HCT116 (cell line): ENCODE measurements at regions not wholly inside any gene's neighbourhood (a gene's known extent, or its start where the extent isn't known, plus 50 kb on each side); places are given as distances from the start of the nearest gene placed in this dataset.

Source experiments
- ATAC-seq: fragments of 200-7000 bp; cut with Tn5 transposase; 2 replicates; pipeline ENCODE4 v1.9.1; 2020; ENCODE audit warnings: mild to moderate bottlenecking, moderate library complexity
- BruUV-seq: library from RNA; stranded (reverse); fragments of 400-500 nt; replicated peaks from 2 replicates; lab custom pipeline; 2021; lab: Mats Ljungman, UMichigan
- CTCF ChIA-PET: fragments of 300-600 bp; sonication (Branson Sonifier 250); formaldehyde crosslinking; loops from one replicate; lab custom pipeline; 2021; ENCODE audit warnings: antibody characterized with exemption; lab: Charles Lee
- POLR2A ChIA-PET: fragments of 300-600, 350-600 bp; sonication (Branson Sonifier 250); formaldehyde crosslinking; loops from one replicate; lab custom pipeline; 2021; ENCODE audit warnings: antibody characterized with exemption; lab: Charles Lee
- RAD21 ChIA-PET, 2 experiments: fragments of 300-600 bp; sonication (Branson Sonifier 250); formaldehyde crosslinking; loops; one replicate each; lab custom pipeline; 2023; ENCODE audit warnings: low total read pairs in 2 of 2; ENCODE audit not compliant: uncharacterized antibody in 2 of 2, unreplicated experiment in 2 of 2, low non-redundant PET in 1 of 2; lab: Charles Lee
- DNase-seq: peaks from one replicate; pipeline ENCODE4 v3.0.0-alpha.2; 2010; ENCODE audit warnings: low read depth, low spot score
- H2AFZ ChIP-seq: fragments of 200-600 bp; shearing (Covaris generic), sonication (generic); 2 replicates; pipeline ENCODE4 v1.6.1; 2017; ENCODE audit warnings: low read depth, mixed run types, mixed read lengths, antibody characterized with exemption, low read length; ENCODE audit not compliant: poor library complexity, severe bottlenecking
- H3K27ac ChIP-seq: 2 replicates; pipeline ENCODE4 v1.5.1; 2012; ENCODE audit warnings: low read depth, low read length
- H3K27me3 ChIP-seq: fragments of 200-600 bp; sonication (generic); 2 replicates; pipeline ENCODE4 v1.6.1; 2016; ENCODE audit warnings: mixed run types, low read length, mixed read lengths; ENCODE audit not compliant: insufficient read depth
- H3K36me3 ChIP-seq, 2 experiments: fragments of 200-500 bp in 1 of 2; fragments of 200-600 bp in 1 of 2; sonication (Bioruptor generic) in 1 of 2; sonication (generic) in 1 of 2; 2 replicates each; pipeline versions ENCODE4 v1.5.1 to v1.6.1; 2014 to 2016; ENCODE audit warnings: low read length in 2 of 2, inconsistent platforms in 1 of 2, mixed read lengths in 1 of 2, mixed run types in 1 of 2; ENCODE audit not compliant: insufficient read depth in 2 of 2, control insufficient read depth in 1 of 2
- H3K4me1 ChIP-seq, 2 experiments: fragments of 200-600 bp in 1 of 2; sonication (generic) in 1 of 2; 2 replicates each; pipeline versions ENCODE4 v1.5.1 to v1.6.1; 2012 to 2017; ENCODE audit warnings: low read length in 2 of 2, inconsistent platforms in 1 of 2, mild to moderate bottlenecking in 1 of 2, mixed read lengths in 1 of 2, mixed run types in 1 of 2, moderate library complexity in 1 of 2; ENCODE audit not compliant: insufficient read depth in 2 of 2, control insufficient read depth in 1 of 2
- H3K4me2 ChIP-seq: fragments of 200-600 bp; sonication (generic); 2 replicates; pipeline ENCODE4 v1.6.1; 2017; ENCODE audit warnings: mixed run types, low read length, mixed read lengths
- H3K4me3 ChIP-seq, 2 experiments: fragments of 200-600 bp in 1 of 2; sonication (generic) in 1 of 2; replicated peaks in 1 of 2; 2 replicates each; pipeline ENCODE4 v1.5.1; 2011 to 2016; ENCODE audit warnings: low read length in 2 of 2, control low read depth in 1 of 2, low read depth in 1 of 2, mild to moderate bottlenecking in 1 of 2, mixed read lengths in 1 of 2, mixed run types in 1 of 2
- H3K79me2 ChIP-seq: fragments of 200-600 bp; sonication (generic); 2 replicates; pipeline ENCODE4 v1.6.1; 2017; ENCODE audit warnings: mild to moderate bottlenecking, mixed run types, low read length, moderate library complexity, mixed read lengths; ENCODE audit not compliant: insufficient read depth
- H3K9ac ChIP-seq: fragments of 200-600 bp; sonication (generic); 2 replicates; pipeline ENCODE4 v1.6.1; 2016; ENCODE audit warnings: low read length, mixed read lengths
- H3K9me2 ChIP-seq: fragments of 200-600 bp; sonication (generic), shearing (Covaris generic); 2 replicates; pipeline ENCODE4 v1.6.1; 2017; ENCODE audit warnings: mixed run types, mild to moderate bottlenecking, moderate library complexity; ENCODE audit not compliant: insufficient read depth
- H3K9me3 ChIP-seq, 2 experiments: fragments of 200-500 bp in 1 of 2; fragments of 200-600 bp in 1 of 2; sonication (Bioruptor generic) in 1 of 2; sonication (generic) in 1 of 2; 2 replicates each; pipeline ENCODE4 v1.6.1; 2014 to 2017; ENCODE audit warnings: low read length in 2 of 2, mixed read lengths in 2 of 2, inconsistent platforms in 1 of 2, low read depth in 1 of 2, mild to moderate bottlenecking in 1 of 2, mixed run types in 1 of 2, moderate library complexity in 1 of 2; ENCODE audit not compliant: control insufficient read depth in 1 of 2, insufficient read depth in 1 of 2
- H4K20me1 ChIP-seq: fragments of 200-600 bp; sonication (generic), shearing (Covaris generic); 2 replicates; pipeline ENCODE4 v1.6.1; 2017; ENCODE audit warnings: mixed run types, mild to moderate bottlenecking, moderate library complexity; ENCODE audit not compliant: insufficient read depth
- ATF3 ChIP-seq: IDR thresholded peaks from 2 replicates; pipeline ENCODE4 v1.6.1; 2012
- CBX3 ChIP-seq: IDR thresholded peaks from 2 replicates; pipeline ENCODE4 v1.6.1; 2012; ENCODE audit warnings: low read depth
- CEBPB ChIP-seq: IDR thresholded peaks from 2 replicates; pipeline ENCODE4 v1.6.1; 2012; ENCODE audit warnings: low read depth
- CTCF ChIP-seq, 3 experiments: fragments of 200-600 bp in 1 of 3; sonication (generic) in 1 of 3; IDR thresholded peaks in 2 of 3; conservative IDR thresholded peaks in 1 of 3; 2 replicates each; pipeline ENCODE4 v1.5.1; 2012 to 2017; ENCODE audit warnings: low read depth in 2 of 3, low read length in 2 of 3, antibody characterized with exemption in 1 of 3, borderline replicate concordance in 1 of 3, control low read depth in 1 of 3, mild to moderate bottlenecking in 1 of 3, mixed read lengths in 1 of 3, mixed run types in 1 of 3, moderate library complexity in 1 of 3; ENCODE audit not compliant: insufficient read depth in 1 of 3
- EGR1 ChIP-seq: IDR thresholded peaks from 2 replicates; pipeline ENCODE4 v1.6.1; 2012; ENCODE audit warnings: low read depth
- ELF1 ChIP-seq: IDR thresholded peaks from 2 replicates; pipeline ENCODE4 v1.6.1; 2012; ENCODE audit warnings: low read depth, borderline replicate concordance
- EZH2phosphoT487 ChIP-seq: fragments of 200-600 bp; IDR thresholded peaks from 2 replicates; pipeline ENCODE4 v1.6.1; 2018; ENCODE audit warnings: antibody characterized with exemption, borderline replicate concordance
- JUND ChIP-seq: IDR thresholded peaks from 2 replicates; pipeline ENCODE4 v1.6.1; 2012
- POLR2AphosphoS5 ChIP-seq: IDR thresholded peaks from 2 replicates; pipeline ENCODE4 v1.6.1; 2011; ENCODE audit warnings: mild to moderate bottlenecking, low read depth, low read length, moderate library complexity
- SIN3A ChIP-seq: IDR thresholded peaks from 2 replicates; pipeline ENCODE4 v1.6.1; 2012; ENCODE audit warnings: low read depth
- SP1 ChIP-seq: IDR thresholded peaks from 2 replicates; pipeline ENCODE4 v1.6.1; 2012; ENCODE audit warnings: low read depth
- SRF ChIP-seq: IDR thresholded peaks from 2 replicates; pipeline ENCODE4 v1.6.1; 2012; ENCODE audit warnings: low read depth
- ZFX ChIP-seq: fragments of 450-650 bp; IDR thresholded peaks from 2 replicates; pipeline ENCODE4 v1.6.1; 2017
- ZNF274 ChIP-seq: fragments of 200-500 bp; sonication (Bioruptor generic); IDR thresholded peaks from 2 replicates; pipeline ENCODE4 v1.6.1; 2014; ENCODE audit warnings: mild to moderate bottlenecking, low read depth, low read length, inconsistent platforms
- intact Hi-C: fragments of 100-400 bp; cut with micrococcal nuclease; formaldehyde crosslinking; loops from 2 replicates; pipeline ENCODE4 v1.10.0; 2022

GRCh38 chr11:127866109-127866508, 721.2 kb downstream of the ETS1 start (continued):
- TF ChIP-seq EZH2phosphoT487 (no peak), EGR1 (no peak), CEBPB (no peak), SIN3A (no peak), SRF (no peak)

- ChIA-PET POLR2A (no interaction called here), CTCF (no interaction called here), RAD21 (no interaction called here)
- Histone ChIP-seq H3K79me2 (no peaks in the 10 kb centered on the region), H3K9me3 (peaks cover 0 to 4% of the 10 kb centered on the region in 2 experiments; a peak in 2 of 4 replicates), H3K27me3 (no peaks in the 10 kb centered on the region), H3K9ac (no peak overlapping the region), H3K4me2 (no peak overlapping the region), H3K4me3 (no peak overlapping the region), H3K36me3 (no peaks in the 10 kb centered on the region), H2AFZ (no peak overlapping the region), H4K20me1 (no peaks in the 10 kb centered on the region), H3K9me2 (no peaks in the 10 kb centered on the region), H3K4me1 (no peaks in the 10 kb centered on the region), H3K27ac (no peak overlapping the region)
- TF ChIP-seq POLR2AphosphoS5 (no peak), JUND (no peak), SP1 (no peak), ZFX (no peak), CBX3 (no peak), ATF3 (no peak), ZNF274 (no peak), CTCF (IDR thresholded peaks at IDR 0.05 in 2 of 3, conservative IDR thresholded peaks at IDR 0.05 in 1 of 3; ENCODE audit: borderline replicate concordance in 1 of 3, insufficient read depth in 1 of 3, low read depth in 2 of 3, low read length in 2 of 3) (no peak), ELF1 (no peak)
- DNase-seq: no peak
- BruUV-seq: no TSS peak
- intact Hi-C loops: no loop called here
- ATAC-seq: no peak
Measured at GRCh38 chr11:127864861-127865260, 722.5 kb downstream of the ETS1 start.
